Fibroblast of lung (primary cell): ENCODE measurements at regions not wholly inside any gene's neighbourhood (a gene's known extent, or its start where the extent isn't known, plus 50 kb on each side); places are given as distances from the start of the nearest gene placed in this dataset.

Source experiments
- DNase-seq, 2 donors: peaks; one replicate each; pipeline versions ENCODE4 v3.0.0 to v3.0.0-alpha.2; 2010; ENCODE audit warnings: low read depth in 2 of 2
- H2AFZ ChIP-seq: 2 replicates; pipeline ENCODE4 v1.5.1; 2012; ENCODE audit warnings: low read length, control low read depth, inconsistent platforms
- H3K27ac ChIP-seq: 2 replicates; pipeline ENCODE4 v1.5.1; 2011; ENCODE audit warnings: low read length, control low read depth; ENCODE audit not compliant: insufficient read depth
- H3K27me3 ChIP-seq: 2 replicates; pipeline ENCODE4 v1.5.1; 2011; ENCODE audit warnings: mild to moderate bottlenecking, low read length; ENCODE audit not compliant: control insufficient read depth, insufficient read depth
- H3K36me3 ChIP-seq: 2 replicates; pipeline ENCODE4 v1.5.1; 2011; ENCODE audit warnings: low read length; ENCODE audit not compliant: control insufficient read depth, insufficient read depth
- H3K4me1 ChIP-seq: 2 replicates; pipeline ENCODE4 v1.5.1; 2011; ENCODE audit warnings: low read length; ENCODE audit not compliant: control insufficient read depth, insufficient read depth; ENCODE audit errors: extremely low read depth
- H3K4me2 ChIP-seq: 2 replicates; pipeline ENCODE4 v1.5.1; 2011; ENCODE audit warnings: low read length, control low read depth; ENCODE audit not compliant: insufficient read depth; ENCODE audit errors: extremely low read depth
- H3K4me3 ChIP-seq, 4 experiments: fragments of 200-600 bp in 1 of 4; sonication (generic) in 1 of 4; replicated peaks in 1 of 4; 2 replicates each; pipeline ENCODE4 v1.5.1; 2011 to 2016; ENCODE audit warnings: low read length in 4 of 4, low read depth in 3 of 4, mild to moderate bottlenecking in 3 of 4, control low read depth in 2 of 4, inconsistent platforms in 1 of 4, mixed read lengths in 1 of 4; ENCODE audit not compliant: insufficient read depth in 1 of 4; ENCODE audit errors: control extremely low read depth in 1 of 4
- H3K79me2 ChIP-seq: 2 replicates; pipeline ENCODE4 v1.5.1; 2012; ENCODE audit warnings: mild to moderate bottlenecking, low read length, inconsistent platforms; ENCODE audit not compliant: control insufficient read depth, insufficient read depth
- H3K9ac ChIP-seq: 2 replicates; pipeline ENCODE4 v1.5.1; 2011; ENCODE audit warnings: mild to moderate bottlenecking, low read length, control low read depth; ENCODE audit not compliant: insufficient read depth
- H3K9me3 ChIP-seq: 2 replicates; pipeline ENCODE4 v1.5.1; 2012; ENCODE audit warnings: low read depth, low read length; ENCODE audit not compliant: control insufficient read depth, insufficient read depth
- H4K20me1 ChIP-seq: 2 replicates; pipeline ENCODE4 v1.5.1; 2011; ENCODE audit warnings: low read length; ENCODE audit not compliant: control insufficient read depth, insufficient read depth; ENCODE audit errors: extremely low read depth
- CTCF ChIP-seq, 2 donors: IDR thresholded peaks in 1 of 2; conservative IDR thresholded peaks in 1 of 2; 1 replicate in 1 of 2; 2 replicates in 1 of 2; pipeline ENCODE4 v1.5.1; 2011 to 2012; ENCODE audit warnings: low read length in 2 of 2, control low read depth in 1 of 2, inconsistent platforms in 1 of 2, low read depth in 1 of 2, mild to moderate bottlenecking in 1 of 2
- EZH2 ChIP-seq: IDR thresholded peaks from 2 replicates; pipeline ENCODE4 v1.5.1; 2012; ENCODE audit warnings: low read length, control low read depth, mild to moderate bottlenecking; ENCODE audit errors: missing control alignments

- Histone ChIP-seq H2AFZ (no peak overlapping the region), H3K36me3 (no peaks in the 10 kb centered on the region)
Observed at GRCh38 chr1:220347654-220348175, 75.5 kb upstream of the RAB3GAP2 start.

GRCh38 chr1:220344745-220345144 lies 72.5 kb upstream of the RAB3GAP2 start:
- Histone ChIP-seq H3K79me2 (no peaks in the 10 kb centered on the region), H2AFZ (no peak overlapping the region), H3K36me3 (no peaks in the 10 kb centered on the region), H4K20me1 (no peaks in the 10 kb centered on the region), H3K27ac (no peak overlapping the region), H3K4me3 (no peak overlapping the region), H3K4me1 (no peaks in the 10 kb centered on the region), H3K27me3 (no peaks in the 10 kb centered on the region), H3K9me3 (no peaks in the 10 kb centered on the region), H3K4me2 (no peak overlapping the region), H3K9ac (no peak overlapping the region)
- no peak for DNase-seq
- no peak for TF ChIP-seq CTCF (conservative IDR thresholded peaks at IDR 0.05 in 1 of 2, IDR thresholded peaks at IDR 0.05 in 1 of 2; ENCODE audit: low read depth in 1 of 2, low read length in 2 of 2)
- no peak for TF ChIP-seq EZH2

More at GRCh38 chr1:220347654-220348175, 75.5 kb upstream of the RAB3GAP2 start:
- Histone ChIP-seq H3K4me3 (no peak overlapping the region), H3K9ac (no peak overlapping the region), H4K20me1 (no peaks in the 10 kb centered on the region), H3K9me3 (no peaks in the 10 kb centered on the region), H3K79me2 (no peaks in the 10 kb centered on the region), H3K4me2 (no peak overlapping the region), H3K27ac (no peak overlapping the region), H3K4me1 (no peaks in the 10 kb centered on the region), H3K27me3 (no peaks in the 10 kb centered on the region)
- no peak for TF ChIP-seq CTCF (conservative IDR thresholded peaks at IDR 0.05 in 1 of 2, IDR thresholded peaks at IDR 0.05 in 1 of 2; ENCODE audit: low read depth in 1 of 2, low read length in 2 of 2)
- TF ChIP-seq EZH2: no peak
- DNase-seq: no peak

DNA sequence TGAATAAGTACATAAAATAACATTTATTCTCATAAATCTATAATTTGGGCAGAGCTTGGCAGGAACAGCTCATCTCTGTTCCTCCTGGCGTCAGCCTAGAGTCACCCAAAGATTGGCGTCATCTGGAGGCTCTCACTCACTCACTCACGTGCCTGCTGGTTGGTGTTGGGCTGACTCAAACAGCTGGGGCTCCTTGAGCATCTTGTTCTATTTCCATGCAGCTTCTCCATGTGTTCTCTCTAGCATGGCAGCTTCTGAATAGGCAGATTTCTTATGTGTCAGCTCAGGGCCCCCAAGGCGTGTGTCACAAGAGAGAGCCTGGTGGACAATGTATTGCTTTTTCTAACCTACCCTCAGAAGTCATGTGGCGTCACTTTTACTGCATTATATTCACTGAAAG lies 70.6 kb upstream of the RAB3GAP2 start:
- Histone ChIP-seq H3K79me2 (no peaks in the 10 kb centered on the region), H3K36me3 (no peaks in the 10 kb centered on the region), H3K9ac (no peak overlapping the region), H2AFZ (no peak overlapping the region), H3K27me3 (no peaks in the 10 kb centered on the region), H3K4me2 (no peak overlapping the region), H4K20me1 (no peaks in the 10 kb centered on the region), H3K9me3 (no peaks in the 10 kb centered on the region), H3K27ac (no peak overlapping the region), H3K4me3 (no peak overlapping the region), H3K4me1 (no peaks in the 10 kb centered on the region)
- no peak for DNase-seq
- TF ChIP-seq EZH2: no peak
- TF ChIP-seq CTCF (conservative IDR thresholded peaks at IDR 0.05 in 1 of 2, IDR thresholded peaks at IDR 0.05 in 1 of 2; ENCODE audit: low read depth in 1 of 2, low read length in 2 of 2): no peak
